Lung (tissue), 11 donors: ENCODE measurements at regions not wholly inside any gene's neighbourhood (a gene's known extent, or its start where the extent isn't known, plus 50 kb on each side); places are given as distances from the start of the nearest gene placed in this dataset.

Source experiments
- ATAC-seq: fragments of 200-7000 bp; cut with Tn5 transposase; one replicate; pipeline ENCODE4 v1.9.1; 2020; ENCODE audit warnings: moderate number of reproducible peaks; ENCODE audit not compliant: insufficient read depth, low FRiP score
- DNase-seq, 3 donors: peaks; one replicate each; pipeline ENCODE4 v3.0.0-alpha.2; 2013 to 2017
- H3K27ac ChIP-seq, 2 donors: one replicate each; pipeline ENCODE4 v1.5.1; 2013; ENCODE audit warnings: mild to moderate bottlenecking in 2 of 2, moderate library complexity in 2 of 2, control low read depth in 1 of 2, inconsistent platforms in 1 of 2, low read depth in 1 of 2, low read length in 1 of 2
- H3K27me3 ChIP-seq, 3 donors: one replicate each; pipeline ENCODE4 v1.5.1; 2013; ENCODE audit warnings: low read length in 2 of 3; ENCODE audit not compliant: control insufficient read depth in 3 of 3, insufficient read depth in 3 of 3
- H3K36me3 ChIP-seq, 4 donors: one replicate each; pipeline ENCODE4 v1.5.1; 2013; ENCODE audit warnings: low read length in 4 of 4, mild to moderate bottlenecking in 1 of 4, moderate library complexity in 1 of 4; ENCODE audit not compliant: control insufficient read depth in 4 of 4, insufficient read depth in 4 of 4
- H3K4me1 ChIP-seq, 5 donors: one replicate each; pipeline ENCODE4 v1.5.1; 2013; ENCODE audit warnings: low read length in 5 of 5, mild to moderate bottlenecking in 2 of 5, moderate library complexity in 1 of 5; ENCODE audit not compliant: control insufficient read depth in 5 of 5, insufficient read depth in 5 of 5
- H3K4me3 ChIP-seq: one replicate; pipeline ENCODE4 v1.5.1; 2013; ENCODE audit warnings: mild to moderate bottlenecking, control low read depth, moderate library complexity
- H3K9ac ChIP-seq, 2 donors: one replicate each; pipeline ENCODE4 v1.5.1; 2013; ENCODE audit warnings: low read length in 2 of 2, control low read depth in 1 of 2; ENCODE audit not compliant: insufficient read depth in 1 of 2
- H3K9me3 ChIP-seq, 4 donors: one replicate each; pipeline ENCODE4 v1.5.1; 2013; ENCODE audit warnings: low read length in 3 of 4, mild to moderate bottlenecking in 1 of 4, moderate library complexity in 1 of 4; ENCODE audit not compliant: control insufficient read depth in 4 of 4, insufficient read depth in 3 of 4
- WGBS, 2 donors: extraction: QIAGEN DNeasy Blood & Tissue Kit; methylation state at CpG; one replicate each; pipeline ENCODE4 v1.1.7; 2013; 5-methylcytosine and 5-hydroxymethylcytosine counted together
- TF ChIP-seq, protein P1 (sequence below): IDR thresholded peaks from 2 replicates; pipeline ENCODE4 v1.5.1; 2012; ENCODE audit warnings: mild to moderate bottlenecking; ENCODE audit errors: control extremely low read depth, extremely low read depth
- donor health status: control.
- donor health status: control.
- donor health status: Bipolar disorder and iron deficiency.
- donor health status: healthy.
- donor health status: DM: yes; HTN: yes; CAD: no.

DNA sequence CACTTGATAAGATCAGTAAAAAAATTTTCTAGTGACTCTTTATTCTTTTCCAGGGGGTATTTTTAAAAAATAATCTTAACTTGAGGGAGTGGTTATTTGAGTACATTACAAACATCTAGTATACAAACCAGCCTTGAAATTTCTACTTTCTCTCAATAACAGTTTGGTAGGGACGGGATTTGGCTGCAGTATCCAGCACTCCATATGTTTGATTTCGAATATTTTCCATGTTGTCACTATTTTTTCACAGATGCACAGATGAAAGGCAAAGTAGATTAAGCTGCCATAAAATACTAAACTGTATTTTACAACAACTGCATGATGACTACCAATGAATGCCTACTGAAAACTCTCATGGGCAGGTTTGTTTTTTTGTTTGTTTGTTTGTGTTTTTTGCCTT is 225.0 kb downstream of the COX7B2 start:
- TF ChIP-seq, protein P1, sequence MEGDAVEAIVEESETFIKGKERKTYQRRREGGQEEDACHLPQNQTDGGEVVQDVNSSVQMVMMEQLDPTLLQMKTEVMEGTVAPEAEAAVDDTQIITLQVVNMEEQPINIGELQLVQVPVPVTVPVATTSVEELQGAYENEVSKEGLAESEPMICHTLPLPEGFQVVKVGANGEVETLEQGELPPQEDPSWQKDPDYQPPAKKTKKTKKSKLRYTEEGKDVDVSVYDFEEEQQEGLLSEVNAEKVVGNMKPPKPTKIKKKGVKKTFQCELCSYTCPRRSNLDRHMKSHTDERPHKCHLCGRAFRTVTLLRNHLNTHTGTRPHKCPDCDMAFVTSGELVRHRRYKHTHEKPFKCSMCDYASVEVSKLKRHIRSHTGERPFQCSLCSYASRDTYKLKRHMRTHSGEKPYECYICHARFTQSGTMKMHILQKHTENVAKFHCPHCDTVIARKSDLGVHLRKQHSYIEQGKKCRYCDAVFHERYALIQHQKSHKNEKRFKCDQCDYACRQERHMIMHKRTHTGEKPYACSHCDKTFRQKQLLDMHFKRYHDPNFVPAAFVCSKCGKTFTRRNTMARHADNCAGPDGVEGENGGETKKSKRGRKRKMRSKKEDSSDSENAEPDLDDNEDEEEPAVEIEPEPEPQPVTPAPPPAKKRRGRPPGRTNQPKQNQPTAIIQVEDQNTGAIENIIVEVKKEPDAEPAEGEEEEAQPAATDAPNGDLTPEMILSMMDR = no peak
- H3K4me1 ChIP-seq = no peaks in the 10 kb centered on the region
- DNase-seq (peak in 2 of 3 donors; percentile 54 to 55), ATAC-seq (no peak)
- 57 to 72% methylated on average over 2 of the region's 2 CpGs for WGBS, 2 donors
- no peak overlapping the region for H3K27ac ChIP-seq
- H3K4me3 ChIP-seq = no peak overlapping the region
- H3K27me3 ChIP-seq = no peaks in the 10 kb centered on the region
- no peaks in the 10 kb centered on the region for H3K36me3 ChIP-seq
- no peak overlapping the region for H3K9ac ChIP-seq
- H3K9me3 ChIP-seq = no peaks in the 10 kb centered on the region

DNA sequence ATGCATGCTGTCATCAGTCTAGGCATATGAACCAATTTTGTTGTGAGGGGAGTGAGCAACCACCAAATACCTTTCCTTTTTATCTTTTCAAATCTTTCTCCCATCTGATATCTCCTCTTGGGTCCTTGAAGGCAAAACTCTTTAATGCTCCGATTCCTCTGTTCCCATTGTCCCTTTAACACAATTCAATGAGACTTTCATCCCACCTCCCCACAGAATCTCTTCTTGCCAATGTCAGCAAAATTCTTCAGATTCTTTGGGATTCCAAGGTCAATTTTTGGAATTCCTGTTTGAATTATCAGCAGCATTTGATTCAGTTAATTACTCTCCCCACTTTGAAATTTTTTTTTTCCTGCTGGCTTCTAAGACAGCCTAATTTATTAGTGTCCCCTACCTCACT is 232.7 kb downstream of the COX7B2 start:
- Histone ChIP-seq H3K9me3 (peaks cover 0 to 4% (median 0%) of the 10 kb centered on the region in 4 donors), H3K36me3 (no peaks in the 10 kb centered on the region), H3K27me3 (no peaks in the 10 kb centered on the region), H3K4me3 (no peak overlapping the region), H3K9ac (no peak overlapping the region), H3K4me1 (no peaks in the 10 kb centered on the region), H3K27ac (no peak overlapping the region)
- TF ChIP-seq, protein P1 = no peak
- no peak for DNase-seq
- 83 to 94% methylated on average over 1 of the region's 1 CpG for WGBS, 2 donors
- ATAC-seq = no peak

DNA sequence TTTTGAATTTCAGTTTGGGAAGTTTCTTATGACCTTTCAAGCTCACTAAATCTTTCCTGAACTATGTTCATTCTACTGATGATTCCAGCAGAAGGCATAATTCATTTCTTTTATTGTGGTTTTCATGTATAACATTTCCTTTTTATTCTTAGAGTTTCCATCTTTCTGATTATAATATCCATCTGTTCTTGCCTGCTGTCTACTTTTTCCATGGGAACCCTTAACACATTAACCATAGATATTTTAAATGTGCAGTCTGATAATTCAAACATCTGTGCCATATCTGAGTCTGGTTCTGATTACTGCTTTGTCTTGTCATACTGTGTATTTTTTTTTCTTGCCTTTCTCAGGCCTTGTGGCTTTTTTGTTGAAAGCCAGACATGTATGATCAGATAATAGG is 234.7 kb downstream of the COX7B2 start:
- no peak for ATAC-seq
- Histone ChIP-seq H3K9me3 (peaks cover 0 to 4% (median 0%) of the 10 kb centered on the region in 4 donors), H3K27ac (no peak overlapping the region), H3K4me1 (no peaks in the 10 kb centered on the region), H3K36me3 (no peaks in the 10 kb centered on the region), H3K27me3 (no peaks in the 10 kb centered on the region), H3K9ac (no peak overlapping the region), H3K4me3 (no peak overlapping the region)
- no peak for DNase-seq
- TF ChIP-seq, protein P1 = no peak

DNA sequence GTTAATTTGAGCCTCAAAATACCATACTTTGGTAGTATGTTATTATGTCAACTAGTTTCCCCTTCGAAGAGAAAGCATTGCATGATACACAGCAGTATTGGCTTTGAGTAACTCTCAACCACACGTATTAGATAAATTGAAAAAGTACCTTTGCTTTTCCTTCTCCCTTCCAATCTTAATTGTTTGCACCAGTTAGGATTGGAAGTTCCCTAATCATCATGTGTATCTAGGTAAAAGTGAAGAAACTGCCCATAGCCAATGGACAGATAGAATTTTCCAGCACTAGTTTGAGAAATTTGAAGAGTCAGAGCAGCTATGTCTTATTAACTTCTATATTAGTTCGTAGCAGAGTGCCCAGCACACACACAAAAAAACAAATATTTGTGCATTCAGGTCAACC is 241.3 kb downstream of the COX7B2 start:
- H3K9me3 ChIP-seq = no peaks in the 10 kb centered on the region
- no peaks in the 10 kb centered on the region for H3K4me1 ChIP-seq
- ATAC-seq = no peak
- no peaks in the 10 kb centered on the region for H3K36me3 ChIP-seq
- DNase-seq = no peak
- no peaks in the 10 kb centered on the region for H3K27me3 ChIP-seq
- 59 to 74% methylated on average over 3 of the region's 3 CpGs for WGBS, 2 donors
- H3K27ac ChIP-seq = no peak overlapping the region
- no peak overlapping the region for H3K9ac ChIP-seq
- TF ChIP-seq, protein P1 = no peak
- H3K4me3 ChIP-seq = no peak overlapping the region
